GM19043 (cell line): ENCODE measurements at regions not wholly inside any gene's neighbourhood (a gene's known extent, or its start where the extent isn't known, plus 50 kb on each side); places are given as distances from the start of the nearest gene placed in this dataset.

Experiments
- ATAC-seq: cut with Tn5 transposase; IDR thresholded peaks from one replicate; pipeline ENCODE4 v1.9.1; 2021; ENCODE audit warnings: low read depth; ENCODE audit not compliant: unreplicated experiment

DNA sequence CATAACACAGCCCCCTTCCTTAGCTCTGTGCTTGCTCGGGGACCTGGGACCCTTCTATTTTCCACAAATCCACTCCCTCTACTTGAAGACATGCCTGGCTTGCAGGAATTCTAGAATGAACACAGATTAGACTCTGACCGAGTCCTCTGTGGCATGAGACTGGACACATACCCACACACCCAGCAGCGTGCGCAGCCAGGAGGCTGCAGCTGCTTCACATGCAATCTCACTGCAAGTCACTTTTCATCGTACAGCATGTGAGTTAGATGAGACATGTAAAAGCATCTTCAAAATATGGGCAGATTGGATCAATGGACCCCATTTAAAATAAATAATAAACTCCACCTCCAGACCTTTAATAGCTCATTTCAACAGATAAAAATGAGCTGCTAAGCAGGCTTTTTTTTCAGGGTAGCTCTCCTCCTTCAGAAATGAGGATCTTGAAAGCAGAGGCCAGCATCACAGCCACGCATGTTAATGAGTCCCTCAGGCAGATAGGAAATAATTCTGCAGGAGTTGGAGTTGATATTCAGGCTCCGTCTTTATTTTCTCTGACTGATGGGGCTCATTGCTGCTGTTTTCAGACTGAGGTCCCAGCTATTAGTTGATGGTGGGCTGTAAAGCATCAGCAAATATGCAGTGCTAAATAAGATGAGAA, 215.1 kb upstream of the GGTLC1 start:
- no peak for ATAC-seq

DNA sequence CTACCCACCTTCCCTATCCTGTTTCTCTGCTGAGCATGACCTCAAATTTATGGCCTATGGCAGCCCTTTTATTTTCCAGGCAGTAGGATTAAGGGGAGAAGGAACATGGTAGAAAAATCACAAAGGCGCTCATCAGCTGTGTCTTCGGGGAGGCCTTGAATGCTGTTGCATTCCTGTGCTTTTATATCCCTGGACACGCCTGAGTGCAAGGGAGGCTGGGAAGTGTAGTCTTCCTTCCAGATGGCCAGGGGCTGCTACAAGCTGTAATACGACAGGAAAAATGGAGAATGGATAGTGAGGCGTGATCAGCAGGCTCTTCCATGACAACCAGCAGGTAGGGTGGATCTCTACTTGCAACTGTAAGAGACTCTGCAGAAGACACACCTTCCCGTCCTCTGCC, 210.9 kb upstream of the GGTLC1 start:
- ATAC-seq: no peak

DNA sequence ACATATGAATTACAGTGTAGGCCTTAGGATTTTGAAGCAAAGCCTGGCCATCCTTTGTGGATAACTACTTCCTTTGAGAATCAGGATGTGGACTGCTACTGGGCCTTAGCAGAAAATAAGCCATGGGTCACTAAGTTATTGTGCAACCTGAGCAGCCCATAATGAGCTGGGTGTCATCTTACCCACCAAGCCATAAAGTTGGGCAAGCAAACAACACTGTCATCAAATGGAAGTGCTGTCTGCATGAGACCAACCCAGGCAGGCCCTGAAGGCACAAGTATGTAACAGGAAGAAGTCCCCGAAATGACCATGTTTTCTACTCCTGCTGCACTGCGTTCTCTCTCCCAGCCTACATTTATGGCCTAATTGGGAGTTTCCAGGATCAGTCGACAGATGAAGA, 205.6 kb upstream of the GGTLC1 start:
- ATAC-seq: no peak

- ATAC-seq: no peak
These were observed 202.3 kb upstream of the GGTLC1 start for GRCh38 chr20:24190905-24191304.

GRCh38 chr20:24185791-24186190, 197.2 kb upstream of the GGTLC1 start:
- no peak for ATAC-seq

GRCh38 chr20:24181151-24181550, 192.6 kb upstream of the GGTLC1 start:
- ATAC-seq: no peak

DNA sequence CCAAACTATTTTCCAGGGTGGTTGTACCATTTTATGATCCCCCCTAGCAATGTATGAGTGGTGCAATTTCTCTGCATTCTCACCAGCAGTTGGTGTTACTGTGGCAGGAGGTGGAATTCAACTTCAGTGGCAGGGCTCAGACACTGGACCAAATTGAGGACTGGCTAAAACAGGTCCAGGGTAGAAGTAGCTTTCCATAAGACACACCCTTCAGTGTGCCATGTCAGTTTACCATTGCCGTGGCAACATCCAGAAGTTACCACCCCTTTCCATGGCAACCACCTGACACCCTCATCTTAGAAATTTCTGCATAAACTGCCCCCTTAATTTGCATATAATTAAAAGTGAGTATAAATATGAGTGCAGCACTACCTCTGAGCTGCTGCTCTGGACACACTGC, 180.7 kb upstream of the GGTLC1 start:
- no peak for ATAC-seq

- ATAC-seq: no peak
These were observed 177.8 kb upstream of the GGTLC1 start for GRCh38 chr20:24166412-24166811.

- ATAC-seq: no peak
These were observed 177.5 kb upstream of the GGTLC1 start for GRCh38 chr20:24166123-24166381.

DNA sequence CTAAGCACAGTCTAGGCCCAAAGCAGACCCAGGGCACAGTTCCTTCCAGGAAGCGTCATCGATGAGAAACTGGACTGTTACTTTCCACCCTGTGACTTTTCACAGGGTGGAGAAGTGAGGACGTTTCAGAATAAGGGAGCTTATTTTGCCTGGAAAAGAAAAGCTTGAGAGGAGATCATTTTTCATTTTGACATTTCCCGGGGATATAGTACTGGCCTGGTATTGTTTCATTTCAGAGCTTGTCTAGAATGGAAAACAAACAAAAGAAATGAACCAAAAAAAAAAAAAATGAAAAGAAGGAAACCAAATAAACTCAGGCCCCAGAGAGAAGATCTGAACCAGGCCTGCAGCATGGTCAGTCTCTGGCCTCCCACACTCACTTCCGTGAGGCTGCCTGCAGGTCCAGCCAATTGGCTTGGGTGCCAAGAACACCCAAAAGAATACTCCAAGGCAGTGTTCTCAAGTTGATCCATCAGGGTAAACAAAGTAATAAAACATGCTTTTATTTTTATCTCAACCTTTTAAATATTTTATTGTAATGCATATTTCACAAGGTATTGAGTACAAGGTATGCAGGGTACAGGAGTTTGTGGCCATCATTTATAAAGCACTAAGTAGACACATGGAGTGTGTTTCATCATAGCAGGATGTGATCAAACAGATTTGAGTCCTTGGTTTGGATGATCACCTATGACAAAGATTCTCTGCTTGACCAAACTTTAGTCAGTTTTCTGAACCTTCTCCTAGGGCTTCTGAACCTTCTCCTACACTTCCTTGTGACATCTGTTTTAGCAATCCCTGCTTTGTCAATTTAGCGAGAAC, 176.9 kb upstream of the GGTLC1 start:
- ATAC-seq: no peak

DNA sequence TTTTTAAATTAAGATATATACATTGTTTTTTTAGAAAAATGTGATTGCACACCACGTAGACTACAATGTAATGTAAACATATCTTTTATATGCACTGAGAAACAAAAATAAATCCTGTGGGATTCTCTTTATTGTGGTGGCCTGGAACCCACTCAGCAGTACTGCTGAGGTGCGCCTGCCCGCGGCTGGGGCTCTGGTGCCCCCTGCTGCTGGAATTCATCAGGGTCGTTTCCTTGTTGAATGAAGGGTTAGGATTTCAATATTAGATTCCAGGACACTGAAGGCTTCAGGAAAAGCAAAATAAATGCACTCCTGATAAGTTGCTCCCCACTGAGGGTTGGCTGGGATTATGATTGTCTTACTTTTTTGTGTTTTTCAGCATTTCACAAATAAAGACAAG, 175.8 kb upstream of the GGTLC1 start:
- ATAC-seq: no peak

DNA sequence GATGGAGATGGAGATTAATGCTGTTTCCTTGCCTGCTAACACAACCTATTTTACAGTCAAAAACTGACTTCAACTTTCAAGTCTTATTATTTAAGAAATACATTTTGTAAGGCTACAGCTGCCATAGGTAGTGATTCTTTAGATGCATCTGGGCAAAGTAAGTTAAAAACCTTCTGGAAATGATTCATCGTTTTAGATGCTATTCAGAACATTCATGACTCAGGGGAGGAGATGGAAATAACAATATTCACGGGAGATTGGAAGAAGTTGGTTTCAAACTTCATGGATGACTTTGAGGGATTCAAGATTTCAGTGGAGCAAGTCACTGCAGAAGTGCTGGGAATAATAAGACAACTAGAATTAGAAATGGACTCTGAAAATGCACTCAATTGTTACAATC, 174.9 kb upstream of the GGTLC1 start:
- ATAC-seq: no peak

GRCh38 chr20:24160563-24161281, 172.1 kb upstream of the GGTLC1 start:
- ATAC-seq: no peak

DNA sequence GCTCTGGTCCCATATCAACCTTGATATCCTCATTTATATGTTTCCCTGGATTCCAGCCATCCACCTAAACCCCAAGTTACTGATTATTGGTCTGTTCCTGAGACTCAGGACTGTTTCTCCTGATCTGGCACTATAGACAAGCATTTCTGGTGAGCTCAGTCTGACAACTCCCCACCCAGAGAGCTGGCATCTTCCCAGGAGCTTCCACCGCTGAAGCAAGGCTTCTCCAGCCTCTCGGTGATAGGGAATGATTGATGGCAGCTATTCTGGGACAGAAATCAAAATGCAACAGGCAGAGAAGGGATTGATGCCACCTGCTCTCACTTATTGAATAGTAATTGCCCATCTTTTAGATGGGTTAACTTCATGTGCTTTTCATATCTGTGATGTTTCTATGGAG, 169.7 kb upstream of the GGTLC1 start:
- ATAC-seq: no peak

DNA sequence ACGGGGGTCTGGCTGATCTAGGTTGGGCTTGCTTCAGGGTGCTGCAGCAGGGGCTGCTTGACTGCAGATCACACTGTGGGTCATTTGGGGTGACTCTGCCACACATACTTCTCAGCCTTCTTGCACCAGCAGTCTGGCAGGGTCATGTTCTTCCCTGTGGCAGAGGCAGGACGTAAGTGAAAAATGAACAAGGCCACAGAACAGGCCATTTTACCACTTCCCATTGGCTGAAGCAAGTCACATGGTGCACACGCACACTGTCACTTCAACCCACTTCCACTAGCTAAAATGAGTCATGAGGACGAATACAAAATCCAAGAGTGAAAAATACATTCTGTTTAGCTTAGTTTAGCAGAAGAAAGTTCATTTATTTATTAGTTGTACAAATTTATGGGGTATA, 168.6 kb upstream of the GGTLC1 start:
- no peak for ATAC-seq

GRCh38 chr20:24153101-24154040, 164.8 kb upstream of the GGTLC1 start:
- no peak for ATAC-seq

DNA sequence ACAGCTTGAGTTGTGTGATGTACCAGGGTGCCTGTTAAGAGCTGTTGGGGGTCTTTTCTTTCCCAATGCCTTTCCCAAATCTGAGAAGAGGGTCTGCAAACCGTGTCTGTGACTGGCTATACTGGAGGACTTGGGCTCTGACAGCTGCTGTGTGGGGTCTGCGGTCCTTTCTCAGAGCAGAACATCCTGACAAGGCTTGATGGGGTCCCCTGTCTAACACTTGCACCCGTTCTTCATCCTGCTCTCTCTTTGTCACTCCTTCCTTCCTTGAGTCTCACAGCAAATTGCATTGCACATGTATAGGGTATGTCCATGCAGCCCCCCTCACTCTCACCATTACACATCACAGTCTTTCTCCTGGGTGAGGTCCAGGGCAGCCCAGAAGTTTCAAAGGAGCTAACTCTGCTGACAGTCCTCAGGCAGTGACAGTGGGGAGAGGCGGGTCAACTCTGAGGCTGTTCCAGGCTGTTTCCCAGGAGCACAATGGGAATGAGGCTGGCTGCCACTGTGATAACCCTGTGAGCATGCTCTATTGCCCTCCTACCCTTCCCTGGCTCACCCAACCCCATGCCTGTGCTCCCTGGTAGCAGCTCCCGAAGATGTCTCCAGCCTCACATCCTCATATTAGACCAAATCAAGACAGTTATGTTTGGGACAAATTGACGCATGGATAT, 163.2 kb upstream of the GGTLC1 start:
- ATAC-seq: no peak

DNA sequence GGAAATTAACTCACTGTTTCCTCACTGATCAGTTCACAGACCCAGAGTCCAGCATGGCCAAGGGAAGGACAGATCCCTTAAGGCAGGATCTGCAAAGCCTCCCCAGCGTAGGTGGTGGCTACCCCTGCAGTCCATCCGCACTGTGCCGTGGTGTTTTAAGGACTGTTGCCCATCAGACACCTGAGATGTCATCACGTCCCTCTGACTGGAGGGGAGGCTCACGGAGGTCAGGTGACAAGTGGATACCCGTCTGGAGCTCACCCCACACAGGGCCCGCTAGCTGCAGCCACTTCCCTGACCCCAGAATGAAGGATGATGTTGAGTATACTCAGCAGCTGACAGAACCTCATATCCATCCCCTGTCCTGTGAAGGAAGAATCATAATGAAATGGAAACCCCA, 161.8 kb upstream of the GGTLC1 start:
- ATAC-seq: no peak

DNA sequence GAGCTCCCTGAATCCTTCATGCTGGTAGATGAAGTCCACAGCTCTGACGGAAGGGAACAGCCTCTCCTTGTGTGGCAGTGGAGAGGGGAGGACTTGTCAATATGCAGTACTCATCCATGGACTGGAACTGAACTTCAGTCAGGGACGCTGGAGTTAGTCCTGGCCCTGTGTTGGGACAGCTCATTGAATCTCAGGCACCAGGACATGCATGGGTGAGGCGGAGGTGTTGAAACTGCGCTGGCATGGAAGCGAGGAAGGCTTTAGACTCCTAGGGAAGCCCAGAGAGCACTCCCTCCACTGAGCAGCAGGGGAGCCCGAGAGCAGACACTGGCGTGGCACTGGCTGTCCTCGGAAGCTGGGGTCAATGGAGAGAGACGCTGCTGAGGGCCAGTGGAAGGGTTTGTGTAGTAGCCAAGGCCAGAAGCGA, 161.3 kb upstream of the GGTLC1 start:
- no peak for ATAC-seq

- no peak for ATAC-seq
These were observed 160.6 kb upstream of the GGTLC1 start for GRCh38 chr20:24149175-24149574.
